Activated T-cell treated with anti-CD3 and anti-CD28 coated beads, Interleukin-2, amount 50 U/mL, for 24 hours (primary cell): ENCODE measurements at regions not wholly inside any gene's neighbourhood (a gene's known extent, or its start where the extent isn't known, plus 50 kb on each side); places are given as distances from the start of the nearest gene placed in this dataset.

ENCODE experiments used
- DNase-seq: peaks from one replicate; pipeline ENCODE4 v3.0.0-alpha.2; 2020
- H3K27ac Mint-ChIP-seq: 2 replicates; pipeline ENCODE4 v1.8.0; 2020; ENCODE audit warnings: mild to moderate bottlenecking, mixed read lengths
- H3K27me3 Mint-ChIP-seq: 2 replicates; pipeline ENCODE4 v1.8.0; 2020; ENCODE audit warnings: mixed read lengths
- H3K36me3 Mint-ChIP-seq: 2 replicates; pipeline ENCODE4 v1.8.0; 2020; ENCODE audit warnings: low read depth, mixed read lengths
- H3K4me1 Mint-ChIP-seq: 2 replicates; pipeline ENCODE4 v1.8.0; 2020; ENCODE audit warnings: low read depth, mixed read lengths
- H3K4me3 Mint-ChIP-seq: 2 replicates; pipeline ENCODE4 v1.8.0; 2020; ENCODE audit warnings: mild to moderate bottlenecking, moderate library complexity, mixed read lengths
- H3K9me3 Mint-ChIP-seq: 2 replicates; pipeline ENCODE4 v1.8.0; 2020; ENCODE audit warnings: mixed read lengths

DNA sequence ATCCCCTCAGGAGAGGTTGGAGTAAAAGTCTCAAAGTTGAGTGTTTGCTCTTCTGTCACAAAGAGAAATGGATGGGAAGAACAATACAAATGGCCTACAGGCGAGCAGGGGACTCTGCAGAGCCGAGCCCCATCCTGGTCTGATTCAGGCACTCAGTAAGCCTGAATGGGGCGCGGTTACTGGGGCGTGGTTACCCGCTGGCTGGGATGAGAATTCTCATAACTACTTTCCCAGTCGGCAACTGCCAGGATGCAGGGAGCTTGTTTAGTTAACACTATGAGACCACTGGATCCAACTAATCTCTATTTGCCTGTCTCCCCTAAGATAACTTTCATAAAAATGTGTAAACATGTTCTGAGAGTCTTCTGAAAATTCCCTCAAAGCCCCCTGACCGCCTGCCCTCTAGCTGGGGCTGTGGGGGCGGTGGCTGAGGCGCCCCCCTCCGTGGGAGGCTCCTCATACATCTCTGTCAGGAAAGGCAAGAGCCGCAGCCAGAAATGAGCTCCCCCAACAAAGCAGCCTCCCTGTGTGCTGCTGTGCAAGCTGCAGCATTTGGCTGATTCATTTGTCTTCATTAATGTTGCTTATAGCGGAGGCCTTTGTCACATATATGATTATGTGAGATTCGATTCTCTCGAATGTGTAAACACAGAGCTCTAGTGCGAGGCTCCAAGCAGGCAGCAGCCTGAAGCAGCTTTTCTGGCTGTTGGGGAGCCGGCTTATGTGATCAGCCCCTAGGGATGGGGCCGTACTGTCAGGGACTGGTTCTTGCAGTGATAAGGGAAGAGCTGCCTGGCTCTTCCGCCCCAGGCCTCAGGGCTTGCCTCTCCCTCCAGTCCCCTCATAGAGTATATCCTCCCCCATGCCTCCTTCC lies 126.1 kb upstream of the ARHGAP5 start:
- peaks cover 17% of the 10 kb centered on the region for H3K4me1 Mint-ChIP-seq
- no peak overlapping the region for H3K4me3 Mint-ChIP-seq
- H3K36me3 Mint-ChIP-seq = no peaks in the 10 kb centered on the region
- no peaks in the 10 kb centered on the region for H3K9me3 Mint-ChIP-seq
- peaks cover 6% of the 10 kb centered on the region for H3K27me3 Mint-ChIP-seq
- no peak for DNase-seq
- no peak overlapping the region for H3K27ac Mint-ChIP-seq

GRCh38 chr14:31951638-31951964 lies 125.5 kb upstream of the ARHGAP5 start:
- peaks cover 6% of the 10 kb centered on the region for H3K27me3 Mint-ChIP-seq
- no peak overlapping the region for H3K4me3 Mint-ChIP-seq
- H3K27ac Mint-ChIP-seq = no peak overlapping the region
- H3K9me3 Mint-ChIP-seq = no peaks in the 10 kb centered on the region
- peaks cover 16% of the 10 kb centered on the region for H3K4me1 Mint-ChIP-seq
- DNase-seq = no peak
- H3K36me3 Mint-ChIP-seq = no peaks in the 10 kb centered on the region

DNA sequence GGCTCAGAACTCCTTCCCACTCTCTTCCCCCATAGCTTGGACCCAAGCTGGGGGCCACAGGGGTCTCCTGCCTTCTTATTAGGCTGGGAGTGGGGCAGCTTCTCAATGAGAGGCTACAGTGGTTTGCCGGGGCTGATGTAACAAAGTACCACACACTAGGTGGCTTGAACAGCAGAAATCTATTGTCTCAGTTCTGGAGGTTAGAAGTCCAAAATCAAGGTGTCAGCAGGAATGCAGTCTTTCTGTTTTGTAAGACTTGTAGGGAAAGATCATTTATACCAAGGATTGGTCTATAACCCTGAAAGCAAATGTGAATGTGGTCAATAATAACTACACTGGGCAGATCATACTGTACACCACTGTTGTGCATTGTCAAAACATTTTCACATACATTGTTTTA lies 124.5 kb upstream of the ARHGAP5 start:
- Mint-ChIP-seq H3K36me3 (no peaks in the 10 kb centered on the region), H3K27me3 (peaks cover 6% of the 10 kb centered on the region), H3K27ac (no peak overlapping the region), H3K4me3 (no peak overlapping the region), H3K9me3 (no peaks in the 10 kb centered on the region), H3K4me1 (peaks cover 11% of the 10 kb centered on the region)
- DNase-seq = no peak

GRCh38 chr14:31953210-31953609 lies 123.9 kb upstream of the ARHGAP5 start:
- no peaks in the 10 kb centered on the region for H3K36me3 Mint-ChIP-seq
- H3K27me3 Mint-ChIP-seq = peaks cover 6% of the 10 kb centered on the region
- H3K4me3 Mint-ChIP-seq = no peak overlapping the region
- DNase-seq = no peak
- no peaks in the 10 kb centered on the region for H3K9me3 Mint-ChIP-seq
- H3K4me1 Mint-ChIP-seq = peaks cover 11% of the 10 kb centered on the region
- no peak overlapping the region for H3K27ac Mint-ChIP-seq

- Mint-ChIP-seq H3K4me1 (peaks cover 11% of the 10 kb centered on the region), H3K9me3 (no peaks in the 10 kb centered on the region), H3K36me3 (no peaks in the 10 kb centered on the region), H3K4me3 (no peak overlapping the region), H3K27me3 (peaks cover 6% of the 10 kb centered on the region), H3K27ac (no peak overlapping the region)
- DNase-seq = no peak
Observed at GRCh38 chr14:31954991-31955390, 122.1 kb upstream of the ARHGAP5 start.

- peaks cover 8% of the 10 kb centered on the region for H3K27me3 Mint-ChIP-seq
- DNase-seq = no peak
- H3K4me1 Mint-ChIP-seq = peaks cover 11% of the 10 kb centered on the region
Observed at GRCh38 chr14:31955936-31956579, 121.0 kb upstream of the ARHGAP5 start.

GRCh38 chr14:31957565-31957964 lies 119.5 kb upstream of the ARHGAP5 start:
- H3K36me3 Mint-ChIP-seq = no peaks in the 10 kb centered on the region
- H3K4me3 Mint-ChIP-seq = no peak overlapping the region
- H3K9me3 Mint-ChIP-seq = peaks cover 2% of the 10 kb centered on the region
- H3K27ac Mint-ChIP-seq = no peak overlapping the region
- H3K27me3 Mint-ChIP-seq = peaks cover 7% of the 10 kb centered on the region
- H3K4me1 Mint-ChIP-seq = peaks cover 11% of the 10 kb centered on the region
- DNase-seq = no peak

More at GRCh38 chr14:31955936-31956579, 121.0 kb upstream of the ARHGAP5 start:
- Mint-ChIP-seq H3K4me3 (no peak overlapping the region), H3K36me3 (no peaks in the 10 kb centered on the region), H3K27ac (no peak overlapping the region), H3K9me3 (peaks cover 2% of the 10 kb centered on the region)

GRCh38 chr14:31960039-31960438 lies 117.1 kb upstream of the ARHGAP5 start:
- Mint-ChIP-seq H3K36me3 (no peaks in the 10 kb centered on the region), H3K27me3 (peaks cover 10% of the 10 kb centered on the region), H3K9me3 (peaks cover 2% of the 10 kb centered on the region), H3K4me1 (peaks cover 6% of the 10 kb centered on the region), H3K4me3 (no peak overlapping the region), H3K27ac (no peak overlapping the region)
- DNase-seq = no peak

GRCh38 chr14:31961896-31962295 lies 115.2 kb upstream of the ARHGAP5 start:
- Mint-ChIP-seq H3K4me3 (no peak overlapping the region), H3K36me3 (no peaks in the 10 kb centered on the region), H3K9me3 (peaks cover 2% of the 10 kb centered on the region), H3K27ac (no peak overlapping the region), H3K27me3 (peaks cover 10% of the 10 kb centered on the region), H3K4me1 (peaks cover 4% of the 10 kb centered on the region)
- no peak for DNase-seq

DNA sequence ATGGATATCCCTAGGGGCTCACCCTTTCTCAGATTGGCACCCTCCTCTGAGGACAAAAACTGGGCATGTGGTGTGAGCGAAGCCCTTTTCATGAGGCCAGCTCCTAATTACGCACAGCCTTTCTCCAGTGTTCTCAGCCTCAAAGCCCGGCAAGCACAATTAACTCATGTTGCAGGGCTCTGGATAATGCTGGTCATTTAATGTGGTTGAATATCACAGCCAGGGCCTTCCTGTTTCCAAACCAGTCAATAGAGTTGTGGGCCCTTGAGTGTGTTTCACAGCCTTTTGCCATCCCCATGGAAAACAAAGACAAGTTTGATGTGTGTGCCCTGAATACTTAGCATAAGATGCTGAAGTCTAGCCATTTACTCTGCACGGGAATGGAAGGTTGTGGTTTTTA lies 114.2 kb upstream of the ARHGAP5 start:
- Mint-ChIP-seq H3K27ac (no peak overlapping the region), H3K4me1 (peaks cover 4% of the 10 kb centered on the region), H3K4me3 (no peak overlapping the region), H3K9me3 (peaks cover 2% of the 10 kb centered on the region), H3K27me3 (peaks cover 10% of the 10 kb centered on the region), H3K36me3 (no peaks in the 10 kb centered on the region)
- DNase-seq = no peak

DNA sequence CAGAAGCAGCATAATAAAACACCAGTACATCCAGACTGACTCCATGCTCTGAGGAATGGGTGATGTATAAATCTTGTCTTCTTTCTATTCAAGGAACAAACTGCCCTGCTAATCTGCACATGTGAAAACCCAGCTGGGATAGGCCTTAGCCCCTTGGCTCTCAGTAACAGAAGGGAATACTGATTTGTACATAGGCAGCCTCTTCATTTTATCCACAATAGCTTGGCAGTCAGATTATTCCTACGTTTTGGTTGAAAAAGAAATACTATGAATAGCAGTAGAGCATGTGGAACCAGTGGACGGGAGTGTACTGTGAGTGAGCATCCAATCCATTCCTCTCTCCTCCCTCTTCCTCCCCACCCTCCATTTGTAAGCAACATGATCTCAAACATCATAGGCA lies 113.5 kb upstream of the ARHGAP5 start:
- H3K4me3 Mint-ChIP-seq = no peak overlapping the region
- H3K27me3 Mint-ChIP-seq = peaks cover 10% of the 10 kb centered on the region
- DNase-seq = no peak
- peaks cover 2% of the 10 kb centered on the region for H3K9me3 Mint-ChIP-seq
- H3K36me3 Mint-ChIP-seq = no peaks in the 10 kb centered on the region
- H3K4me1 Mint-ChIP-seq = peaks cover 4% of the 10 kb centered on the region
- no peak overlapping the region for H3K27ac Mint-ChIP-seq

- peaks cover 10% of the 10 kb centered on the region for H3K27me3 Mint-ChIP-seq
- no peak overlapping the region for H3K27ac Mint-ChIP-seq
- no peaks in the 10 kb centered on the region for H3K36me3 Mint-ChIP-seq
- DNase-seq = no peak
- no peak overlapping the region for H3K4me3 Mint-ChIP-seq
- peaks cover 2% of the 10 kb centered on the region for H3K9me3 Mint-ChIP-seq
- peaks cover 5% of the 10 kb centered on the region for H3K4me1 Mint-ChIP-seq
Observed at GRCh38 chr14:31964490-31964889, 112.6 kb upstream of the ARHGAP5 start.

- no peaks in the 10 kb centered on the region for H3K36me3 Mint-ChIP-seq
- peaks cover 5% of the 10 kb centered on the region for H3K4me1 Mint-ChIP-seq
- no peak for DNase-seq
- no peak overlapping the region for H3K4me3 Mint-ChIP-seq
- no peak overlapping the region for H3K27ac Mint-ChIP-seq
- peaks cover 10% of the 10 kb centered on the region for H3K27me3 Mint-ChIP-seq
- H3K9me3 Mint-ChIP-seq = peaks cover 2% of the 10 kb centered on the region
Observed at GRCh38 chr14:31965071-31965734, 111.9 kb upstream of the ARHGAP5 start.

GRCh38 chr14:31965735-31966598 lies 111.1 kb upstream of the ARHGAP5 start:
- Mint-ChIP-seq H3K4me1 (peaks cover 5% of the 10 kb centered on the region), H3K27me3 (peaks cover 8% of the 10 kb centered on the region), H3K4me3 (no peak overlapping the region), H3K9me3 (peaks cover 5% of the 10 kb centered on the region), H3K36me3 (no peaks in the 10 kb centered on the region), H3K27ac (no peak overlapping the region)
- DNase-seq = no peak
